GM23338 (cell line): ENCODE measurements at regions not wholly inside any gene's neighbourhood (a gene's known extent, or its start where the extent isn't known, plus 50 kb on each side); places are given as distances from the start of the nearest gene placed in this dataset.

Source experiments
- CTCF ChIP-seq, 2 experiments: fragments of 200-600 bp in 1 of 2; sonication (generic) in 1 of 2; conservative IDR thresholded peaks; 2 replicates each; pipeline versions ENCODE4 v1.5.1 to v1.6.1; 2016 to 2017; ENCODE audit warnings: antibody characterized with exemption in 2 of 2, low read depth in 2 of 2, mild to moderate bottlenecking in 2 of 2, moderate library complexity in 1 of 2
- EZH2 ChIP-seq: fragments of 200-600 bp; sonication (generic); IDR thresholded peaks from one replicate; pipeline ENCODE4 v1.8.0; 2017; ENCODE audit warnings: antibody characterized with exemption, mild to moderate bottlenecking, low read depth; ENCODE audit not compliant: unreplicated experiment
- EZH2phosphoT487 ChIP-seq: fragments of 200-600 bp; sonication (generic); IDR thresholded peaks from one replicate; pipeline ENCODE4 v1.8.1; 2018; ENCODE audit warnings: antibody characterized with exemption; ENCODE audit not compliant: unreplicated experiment
- JUNB ChIP-seq: IDR thresholded peaks from one replicate; pipeline ENCODE4 v1.6.1; 2016; ENCODE audit warnings: antibody characterized with exemption; ENCODE audit not compliant: unreplicated experiment
- POLR2AphosphoS5 ChIP-seq: IDR thresholded peaks from 2 replicates; pipeline ENCODE4 v1.6.1; 2016; ENCODE audit warnings: antibody characterized with exemption, low read depth
- ZNF114 ChIP-seq: fragments of 250-450 bp; sonication (Bioruptor Pico); IDR thresholded peaks from 2 replicates; pipeline ENCODE4 v1.5.0; 2020; ENCODE audit warnings: mild to moderate bottlenecking, moderate library complexity
- TF ChIP-seq, protein P1 (sequence below): IDR thresholded peaks from one replicate; pipeline ENCODE4 v1.6.1; 2018; ENCODE audit warnings: antibody characterized with exemption; ENCODE audit not compliant: unreplicated experiment

GRCh38 chr13:34312578-34312977, 494.6 kb downstream of the RFC3 start:
- TF ChIP-seq EZH2phosphoT487 (no peak), POLR2AphosphoS5 (no peak), CTCF (conservative IDR thresholded peaks at IDR 0.05; ENCODE audit: low read depth in 2 of 2) (no peak), ZNF114 (no peak), JUNB (no peak), EZH2 (no peak)
- TF ChIP-seq, protein P1, sequence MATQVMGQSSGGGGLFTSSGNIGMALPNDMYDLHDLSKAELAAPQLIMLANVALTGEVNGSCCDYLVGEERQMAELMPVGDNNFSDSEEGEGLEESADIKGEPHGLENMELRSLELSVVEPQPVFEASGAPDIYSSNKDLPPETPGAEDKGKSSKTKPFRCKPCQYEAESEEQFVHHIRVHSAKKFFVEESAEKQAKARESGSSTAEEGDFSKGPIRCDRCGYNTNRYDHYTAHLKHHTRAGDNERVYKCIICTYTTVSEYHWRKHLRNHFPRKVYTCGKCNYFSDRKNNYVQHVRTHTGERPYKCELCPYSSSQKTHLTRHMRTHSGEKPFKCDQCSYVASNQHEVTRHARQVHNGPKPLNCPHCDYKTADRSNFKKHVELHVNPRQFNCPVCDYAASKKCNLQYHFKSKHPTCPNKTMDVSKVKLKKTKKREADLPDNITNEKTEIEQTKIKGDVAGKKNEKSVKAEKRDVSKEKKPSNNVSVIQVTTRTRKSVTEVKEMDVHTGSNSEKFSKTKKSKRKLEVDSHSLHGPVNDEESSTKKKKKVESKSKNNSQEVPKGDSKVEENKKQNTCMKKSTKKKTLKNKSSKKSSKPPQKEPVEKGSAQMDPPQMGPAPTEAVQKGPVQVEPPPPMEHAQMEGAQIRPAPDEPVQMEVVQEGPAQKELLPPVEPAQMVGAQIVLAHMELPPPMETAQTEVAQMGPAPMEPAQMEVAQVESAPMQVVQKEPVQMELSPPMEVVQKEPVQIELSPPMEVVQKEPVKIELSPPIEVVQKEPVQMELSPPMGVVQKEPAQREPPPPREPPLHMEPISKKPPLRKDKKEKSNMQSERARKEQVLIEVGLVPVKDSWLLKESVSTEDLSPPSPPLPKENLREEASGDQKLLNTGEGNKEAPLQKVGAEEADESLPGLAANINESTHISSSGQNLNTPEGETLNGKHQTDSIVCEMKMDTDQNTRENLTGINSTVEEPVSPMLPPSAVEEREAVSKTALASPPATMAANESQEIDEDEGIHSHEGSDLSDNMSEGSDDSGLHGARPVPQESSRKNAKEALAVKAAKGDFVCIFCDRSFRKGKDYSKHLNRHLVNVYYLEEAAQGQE = no peak
